ENCODE measurements at regions not wholly inside any gene's neighbourhood (a gene's known extent, or its start where the extent isn't known, plus 50 kb on each side); places are given as distances from the start of the nearest gene placed in this dataset.

- Histone ChIP-seq H3K27ac (no peak overlapping the region), H3K27me3 (peaks cover 13% of the 10 kb centered on the region), H3K36me3 (no peaks in the 10 kb centered on the region), H3K4me3 (no peak overlapping the region), H3K9me3 (no peaks in the 10 kb centered on the region), H3K4me1 (peaks cover under 1% of the 10 kb centered on the region)
- no peak for TF ChIP-seq CTCF (IDR thresholded peaks at IDR 0.05)
- intact Hi-C loops (cut with DNase I) = no loop called here
- DNase-seq (no peak), ATAC-seq (no peak)
Measured at GRCh38 chr12:4112290-4112689, 161.3 kb upstream of the CCND2 start.

DNA sequence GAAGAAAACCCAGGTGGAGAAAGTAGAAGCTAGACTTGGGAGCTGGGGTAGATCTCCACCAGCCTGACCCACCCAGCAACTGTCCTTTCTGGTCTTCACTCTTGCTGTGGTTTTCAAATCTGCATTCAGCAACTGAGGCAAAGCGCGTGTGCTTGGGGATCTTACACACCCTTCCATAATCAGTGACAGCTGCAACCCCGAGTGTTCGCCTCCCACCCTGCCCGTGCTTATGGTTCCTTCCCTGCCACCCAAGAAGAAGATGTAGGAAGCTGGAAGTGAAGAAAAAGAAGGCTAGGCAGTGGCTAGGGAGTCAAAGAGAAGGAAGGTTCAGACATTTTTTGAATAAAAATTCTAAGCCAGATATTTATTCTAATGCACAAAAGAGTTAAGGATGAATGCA is 162.6 kb upstream of the CCND2 start:
- intact Hi-C loops (cut with DNase I) = no loop called here
- H3K36me3 ChIP-seq = no peaks in the 10 kb centered on the region

DNA sequence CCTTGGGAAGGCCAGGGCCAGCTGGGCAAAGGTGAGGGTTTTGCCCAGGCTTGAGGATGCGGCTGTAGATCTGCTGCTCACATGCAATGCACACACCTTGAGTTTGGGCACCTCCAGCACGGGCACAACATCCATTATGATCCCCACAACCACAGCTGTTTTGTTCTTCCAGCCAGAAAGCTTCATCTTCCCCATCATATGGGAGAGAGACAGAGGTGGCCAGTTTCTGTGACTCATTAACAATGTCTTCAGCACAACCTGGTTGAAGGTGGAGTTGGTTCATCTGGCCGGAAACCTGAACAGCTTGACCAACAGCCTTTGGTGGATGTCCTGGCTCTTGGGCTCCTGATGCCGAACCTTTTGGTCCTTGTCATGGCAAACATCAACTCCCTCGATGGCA is 163.7 kb upstream of the CCND2 start:
- no peak overlapping the region for H3K4me3 ChIP-seq
- intact Hi-C loops (cut with DNase I) = no loop called here
- no peaks in the 10 kb centered on the region for H3K9me3 ChIP-seq
- H3K36me3 ChIP-seq = no peaks in the 10 kb centered on the region
- TF ChIP-seq CTCF (IDR thresholded peaks at IDR 0.05) = no peak
- no peaks in the 10 kb centered on the region for H3K4me1 ChIP-seq
- H3K27ac ChIP-seq = no peak overlapping the region
- peaks cover 22% of the 10 kb centered on the region for H3K27me3 ChIP-seq
- DNase-seq (peak; percentile 11), ATAC-seq (no peak)

More for the DNA sequence above, 162.6 kb upstream of the CCND2 start:
- peak; percentile 30 for DNase-seq
- no peak for ATAC-seq
- TF ChIP-seq CTCF (IDR thresholded peaks at IDR 0.05) = no peak
- H3K4me1 ChIP-seq = no peaks in the 10 kb centered on the region
- H3K4me3 ChIP-seq = no peak overlapping the region
- H3K27ac ChIP-seq = no peak overlapping the region
- no peaks in the 10 kb centered on the region for H3K9me3 ChIP-seq
- H3K27me3 ChIP-seq = peaks cover 20% of the 10 kb centered on the region

- H3K9me3 ChIP-seq = no peaks in the 10 kb centered on the region
- H3K4me3 ChIP-seq = no peak overlapping the region
- ATAC-seq = no peak
- intact Hi-C loops (cut with DNase I) = no loop called here
- no peak for DNase-seq
- H3K4me1 ChIP-seq = no peaks in the 10 kb centered on the region
- H3K27me3 ChIP-seq = peaks cover 22% of the 10 kb centered on the region
- no peak overlapping the region for H3K27ac ChIP-seq
- H3K36me3 ChIP-seq = no peaks in the 10 kb centered on the region
- TF ChIP-seq CTCF (IDR thresholded peaks at IDR 0.05) = no peak
Measured at GRCh38 chr12:4108803-4109345, 164.7 kb upstream of the CCND2 start.

DNA sequence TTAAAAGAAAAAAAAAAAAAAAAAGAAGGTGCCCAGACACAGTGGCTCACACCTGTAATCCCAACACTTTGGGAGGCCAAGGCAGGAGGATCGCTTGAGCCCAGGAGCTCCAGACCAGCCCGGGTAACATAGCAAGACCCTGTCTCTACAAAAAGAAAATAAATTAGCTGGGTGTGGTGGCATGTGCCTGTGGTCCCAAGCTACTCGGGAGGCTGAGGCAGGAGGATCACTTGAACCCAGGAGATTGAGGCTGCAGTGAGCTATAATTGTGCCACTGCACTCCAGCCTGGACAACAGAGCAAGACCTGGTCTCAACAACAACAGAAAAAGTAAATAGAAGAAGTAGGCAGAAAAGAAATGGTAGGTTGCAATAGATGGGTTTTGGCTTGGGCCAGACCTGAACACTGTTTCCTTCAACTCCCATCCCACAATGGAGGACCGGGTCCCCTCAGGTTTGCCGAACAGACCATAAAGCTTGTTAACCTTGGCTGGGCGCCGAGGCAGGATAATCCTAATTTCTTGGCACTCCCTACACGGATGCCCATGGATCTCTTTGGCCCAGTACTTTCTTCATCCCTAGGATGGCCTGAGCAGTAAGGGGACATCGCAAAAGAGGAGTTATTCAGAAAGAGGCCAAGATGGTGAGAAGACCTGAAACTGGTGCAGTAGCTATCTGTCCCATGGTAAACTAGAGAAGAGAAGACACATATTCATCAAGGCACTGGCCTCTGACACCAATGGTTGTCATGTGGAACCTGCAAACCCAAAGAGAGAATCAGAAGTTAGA is 165.5 kb upstream of the CCND2 start:
- no peak for TF ChIP-seq CTCF (IDR thresholded peaks at IDR 0.05)
- no peaks in the 10 kb centered on the region for H3K4me1 ChIP-seq
- intact Hi-C loops (cut with DNase I) = no loop called here
- H3K4me3 ChIP-seq = no peak overlapping the region
- peaks cover 22% of the 10 kb centered on the region for H3K27me3 ChIP-seq
- ATAC-seq = no peak
- no peak overlapping the region for H3K27ac ChIP-seq
- no peaks in the 10 kb centered on the region for H3K36me3 ChIP-seq
- no peaks in the 10 kb centered on the region for H3K9me3 ChIP-seq
- peak; percentile 46 for DNase-seq

Data from upper lobe of right lung (tissue), 1 donor.